Glutamatergic neuron (in vitro differentiated cells): ENCODE measurements at regions not wholly inside any gene's neighbourhood (a gene's known extent, or its start where the extent isn't known, plus 50 kb on each side); places are given as distances from the start of the nearest gene placed in this dataset.
A peak's percentile ranks its signal among the peaks of the same experiment; 100 is the strongest.

Source experiments
- DNase-seq: peaks from one replicate; pipeline ENCODE4 v3.0.0; 2022
- H3K27ac Mint-ChIP-seq: one replicate; pipeline ENCODE4 v1.8.0; 2020; ENCODE audit warnings: mild to moderate bottlenecking, mixed read lengths, inconsistent platforms; ENCODE audit not compliant: unreplicated experiment
- H3K27me3 Mint-ChIP-seq: one replicate; pipeline ENCODE4 v1.8.0; 2020; ENCODE audit warnings: mild to moderate bottlenecking, moderate library complexity, mixed read lengths, inconsistent platforms; ENCODE audit not compliant: unreplicated experiment
- H3K36me3 Mint-ChIP-seq: one replicate; pipeline ENCODE4 v1.8.0; 2020; ENCODE audit warnings: mild to moderate bottlenecking, mixed read lengths, inconsistent platforms; ENCODE audit not compliant: unreplicated experiment
- H3K4me1 Mint-ChIP-seq: one replicate; pipeline ENCODE4 v1.8.0; 2020; ENCODE audit warnings: mild to moderate bottlenecking, low read depth, mixed read lengths, inconsistent platforms; ENCODE audit not compliant: unreplicated experiment
- H3K4me3 Mint-ChIP-seq: one replicate; pipeline ENCODE4 v1.8.0; 2020; ENCODE audit warnings: mild to moderate bottlenecking, mixed read lengths, inconsistent platforms; ENCODE audit not compliant: unreplicated experiment
- H3K9me3 Mint-ChIP-seq: one replicate; pipeline ENCODE4 v1.8.0; 2020; ENCODE audit warnings: mild to moderate bottlenecking, moderate library complexity, mixed read lengths, inconsistent platforms; ENCODE audit not compliant: unreplicated experiment
- TF ChIP-seq, protein P1 (sequence below): fragments of 200-600 bp; sonication (generic); IDR thresholded peaks from one replicate; pipeline ENCODE4 v1.5.0; 2021; ENCODE audit not compliant: partially characterized antibody, unreplicated experiment

DNA sequence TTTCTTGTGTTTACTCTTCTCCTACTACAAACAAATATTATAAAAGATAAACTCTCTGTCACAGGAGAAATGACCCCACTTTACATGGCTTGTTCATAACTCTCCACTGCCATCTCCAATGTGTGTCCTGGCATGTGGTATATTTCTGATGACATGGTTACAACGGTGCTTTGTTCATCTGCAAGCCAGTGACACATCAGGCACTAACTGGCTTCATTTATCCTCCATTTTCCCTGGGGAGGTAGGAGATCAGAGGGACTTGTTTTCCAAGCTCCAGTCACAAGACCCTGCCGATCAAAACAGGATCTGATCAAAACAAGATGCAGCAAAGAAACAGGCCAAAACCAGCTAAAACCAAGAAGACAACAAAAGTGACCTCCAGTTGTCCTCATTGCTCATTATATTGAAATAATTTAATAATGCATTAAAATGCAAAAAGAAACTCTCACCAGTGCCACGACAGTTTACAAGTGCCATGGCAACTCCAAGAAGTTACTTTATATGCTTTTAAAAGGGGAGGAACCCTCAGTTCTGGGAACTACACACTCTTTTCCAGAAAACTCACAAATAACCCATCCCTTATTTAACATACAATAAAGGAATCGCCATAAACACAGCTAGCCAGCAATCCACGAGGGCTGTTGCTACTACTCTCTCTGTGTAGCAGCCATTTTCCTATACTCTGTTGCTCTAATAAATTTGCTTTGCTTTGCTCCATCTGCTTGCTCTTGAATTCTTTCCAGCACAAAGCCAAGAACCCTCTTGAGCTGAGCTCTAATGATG, 224.2 kb downstream of the XPNPEP1 start:
- no peaks in the 10 kb centered on the region for H3K36me3 Mint-ChIP-seq
- TF ChIP-seq, protein P1, sequence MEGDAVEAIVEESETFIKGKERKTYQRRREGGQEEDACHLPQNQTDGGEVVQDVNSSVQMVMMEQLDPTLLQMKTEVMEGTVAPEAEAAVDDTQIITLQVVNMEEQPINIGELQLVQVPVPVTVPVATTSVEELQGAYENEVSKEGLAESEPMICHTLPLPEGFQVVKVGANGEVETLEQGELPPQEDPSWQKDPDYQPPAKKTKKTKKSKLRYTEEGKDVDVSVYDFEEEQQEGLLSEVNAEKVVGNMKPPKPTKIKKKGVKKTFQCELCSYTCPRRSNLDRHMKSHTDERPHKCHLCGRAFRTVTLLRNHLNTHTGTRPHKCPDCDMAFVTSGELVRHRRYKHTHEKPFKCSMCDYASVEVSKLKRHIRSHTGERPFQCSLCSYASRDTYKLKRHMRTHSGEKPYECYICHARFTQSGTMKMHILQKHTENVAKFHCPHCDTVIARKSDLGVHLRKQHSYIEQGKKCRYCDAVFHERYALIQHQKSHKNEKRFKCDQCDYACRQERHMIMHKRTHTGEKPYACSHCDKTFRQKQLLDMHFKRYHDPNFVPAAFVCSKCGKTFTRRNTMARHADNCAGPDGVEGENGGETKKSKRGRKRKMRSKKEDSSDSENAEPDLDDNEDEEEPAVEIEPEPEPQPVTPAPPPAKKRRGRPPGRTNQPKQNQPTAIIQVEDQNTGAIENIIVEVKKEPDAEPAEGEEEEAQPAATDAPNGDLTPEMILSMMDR = no peak
- H3K27me3 Mint-ChIP-seq = no peaks in the 10 kb centered on the region
- H3K4me1 Mint-ChIP-seq = peaks cover 7% of the 10 kb centered on the region
- no peak for DNase-seq
- no peak overlapping the region for H3K4me3 Mint-ChIP-seq
- H3K27ac Mint-ChIP-seq = no peak overlapping the region
- H3K9me3 Mint-ChIP-seq = peaks cover 1% of the 10 kb centered on the region

DNA sequence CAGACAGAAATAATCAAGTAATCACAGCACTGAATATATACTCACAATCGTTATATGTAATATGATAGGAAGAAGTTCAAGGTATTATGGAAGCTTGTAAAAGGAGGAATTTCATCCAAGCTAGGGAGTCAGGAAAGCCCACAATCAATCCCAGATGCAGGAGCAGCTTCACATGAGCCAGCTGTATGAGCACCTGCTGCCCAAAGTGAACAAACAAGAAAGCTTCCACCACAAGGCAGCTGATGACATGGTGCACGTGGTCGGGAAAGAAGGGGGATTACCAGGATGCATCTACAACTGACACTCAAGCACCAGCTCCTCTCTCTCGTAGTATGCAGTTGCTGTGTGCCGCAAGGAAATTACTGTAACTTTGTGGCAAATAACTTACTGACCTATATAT, 225.2 kb downstream of the XPNPEP1 start:
- no peaks in the 10 kb centered on the region for H3K36me3 Mint-ChIP-seq
- H3K27me3 Mint-ChIP-seq = no peaks in the 10 kb centered on the region
- TF ChIP-seq, protein P1 = no peak
- H3K9me3 Mint-ChIP-seq = peaks cover 1% of the 10 kb centered on the region
- H3K27ac Mint-ChIP-seq = no peak overlapping the region
- DNase-seq = peak; percentile 18
- no peak overlapping the region for H3K4me3 Mint-ChIP-seq
- peaks cover 7% of the 10 kb centered on the region for H3K4me1 Mint-ChIP-seq

DNA sequence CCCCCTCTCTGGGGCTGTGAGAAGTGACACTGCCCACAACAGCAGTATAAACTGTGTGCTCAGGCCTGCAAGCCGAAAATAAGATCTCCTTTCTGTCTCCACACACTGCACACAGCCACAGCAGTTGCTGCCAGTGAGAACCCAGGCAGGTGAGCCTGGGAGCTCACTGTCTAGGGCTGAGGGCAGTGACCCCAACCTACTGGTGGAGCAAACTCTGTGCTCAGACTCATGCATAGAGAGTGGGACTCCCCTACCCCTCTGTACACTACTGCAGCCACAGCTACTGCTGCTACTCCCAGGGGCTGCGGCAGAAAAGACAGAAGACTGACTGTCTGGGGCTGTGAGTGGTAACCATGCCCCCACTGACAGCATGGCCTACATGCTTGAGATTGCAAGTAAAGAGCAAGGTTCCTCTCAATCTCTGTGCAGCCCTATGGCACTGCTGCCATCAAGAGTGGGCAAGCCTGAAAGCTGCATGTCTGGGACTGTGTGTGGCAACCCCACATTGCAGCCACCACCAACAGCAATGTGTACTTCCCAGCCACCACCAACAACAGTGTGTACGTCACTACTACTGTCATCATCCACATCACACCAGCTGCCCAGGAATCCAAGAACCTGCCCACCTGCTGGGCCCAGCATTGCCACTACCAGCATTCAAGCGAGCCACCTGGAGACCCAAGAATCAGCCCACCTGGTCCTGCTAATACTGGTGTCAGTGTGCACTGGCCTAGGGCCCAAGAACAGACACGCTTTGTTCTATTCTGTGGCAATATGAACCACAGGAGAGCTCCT, 226.1 kb downstream of the XPNPEP1 start:
- TF ChIP-seq, protein P1 = no peak
- DNase-seq = no peak
- H3K27me3 Mint-ChIP-seq = no peaks in the 10 kb centered on the region
- H3K27ac Mint-ChIP-seq = no peak overlapping the region
- no peak overlapping the region for H3K4me3 Mint-ChIP-seq
- H3K4me1 Mint-ChIP-seq = peaks cover 7% of the 10 kb centered on the region
- H3K36me3 Mint-ChIP-seq = no peaks in the 10 kb centered on the region
- H3K9me3 Mint-ChIP-seq = peaks cover 1% of the 10 kb centered on the region

DNA sequence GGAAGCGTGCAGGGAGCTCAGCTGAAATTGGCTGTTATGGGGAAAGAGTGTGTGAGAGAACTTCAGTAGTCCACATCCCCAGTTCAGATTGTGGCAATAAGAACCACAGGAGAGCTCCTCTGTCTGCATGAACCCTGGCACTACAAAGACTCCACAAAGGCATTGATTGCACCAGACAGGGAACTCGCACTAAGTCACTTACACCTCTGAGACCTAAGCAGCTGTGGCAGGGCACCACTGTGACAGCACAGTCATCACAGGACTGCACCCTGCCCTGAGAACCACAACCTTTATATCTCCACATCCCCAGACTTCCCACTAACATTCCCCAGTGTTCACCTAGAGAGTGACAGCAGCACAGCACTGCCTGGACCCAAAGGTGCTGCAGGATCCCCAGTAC, 226.8 kb downstream of the XPNPEP1 start:
- Mint-ChIP-seq H3K27ac (no peak overlapping the region), H3K27me3 (no peaks in the 10 kb centered on the region), H3K36me3 (no peaks in the 10 kb centered on the region), H3K9me3 (peaks cover 1% of the 10 kb centered on the region), H3K4me3 (no peak overlapping the region), H3K4me1 (peaks cover 7% of the 10 kb centered on the region)
- no peak for DNase-seq
- TF ChIP-seq, protein P1 = no peak

DNA sequence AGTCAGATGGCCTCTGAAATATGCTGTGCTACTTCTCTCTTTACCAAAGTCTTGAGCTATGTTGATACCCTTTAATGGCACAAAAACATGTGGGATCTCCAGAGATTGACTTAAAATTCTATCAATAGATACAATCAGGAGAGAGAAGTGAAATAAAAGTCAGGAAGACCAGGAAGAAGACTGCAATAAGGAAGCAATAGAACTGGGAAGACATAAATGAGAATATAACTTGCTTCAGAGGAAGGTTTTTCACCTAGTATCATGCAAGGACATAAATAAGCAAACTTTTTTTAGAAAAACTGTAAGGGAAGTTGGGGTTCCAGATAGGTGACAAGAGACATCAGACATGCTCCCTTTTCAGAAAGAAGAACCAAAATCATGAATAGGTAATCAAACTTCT, 227.3 kb downstream of the XPNPEP1 start:
- no peak overlapping the region for H3K4me3 Mint-ChIP-seq
- TF ChIP-seq, protein P1 = no peak
- H3K27ac Mint-ChIP-seq = no peak overlapping the region
- H3K9me3 Mint-ChIP-seq = peaks cover 1% of the 10 kb centered on the region
- peaks cover 7% of the 10 kb centered on the region for H3K4me1 Mint-ChIP-seq
- no peak for DNase-seq
- H3K36me3 Mint-ChIP-seq = no peaks in the 10 kb centered on the region
- no peaks in the 10 kb centered on the region for H3K27me3 Mint-ChIP-seq
